Liver (tissue), 3 donors: ENCODE measurements at regions not wholly inside any gene's neighbourhood (a gene's known extent, or its start where the extent isn't known, plus 50 kb on each side); places are given as distances from the start of the nearest gene placed in this dataset.

Experiments
- CTCF ChIP-seq: fragments of 150-350 bp; IDR thresholded peaks from 2 replicates; pipeline ENCODE4 v1.5.1; 2017; ENCODE audit warnings: improper control_type of control experiment, low read depth, low read length; ENCODE audit not compliant: missing input control
- EGR1 ChIP-seq, 2 donors: IDR thresholded peaks; 2 replicates each; pipeline ENCODE4 v1.6.1; 2016 to 2018; ENCODE audit warnings: antibody characterized with exemption in 2 of 2, low read depth in 2 of 2
- FOXA2 ChIP-seq: IDR thresholded peaks from 2 replicates; pipeline ENCODE4 v1.6.1; 2016; ENCODE audit warnings: antibody characterized with exemption
- GABPA ChIP-seq, 2 donors: IDR thresholded peaks in 1 of 2; conservative IDR thresholded peaks in 1 of 2; 2 replicates each; pipeline ENCODE4 v1.6.1; 2016; ENCODE audit warnings: antibody characterized with exemption in 2 of 2, mild to moderate bottlenecking in 1 of 2, moderate library complexity in 1 of 2
- HNF4A ChIP-seq, 2 donors: conservative IDR thresholded peaks; 2 replicates each; pipeline ENCODE4 v1.6.1; 2016; ENCODE audit warnings: antibody characterized with exemption in 2 of 2, mild to moderate bottlenecking in 2 of 2
- JUND ChIP-seq, 2 donors: IDR thresholded peaks; 2 replicates each; pipeline ENCODE4 v1.6.1; 2016; ENCODE audit warnings: antibody characterized with exemption in 2 of 2
- REST ChIP-seq: IDR thresholded peaks from 2 replicates; pipeline ENCODE4 v1.6.1; 2016; ENCODE audit warnings: antibody characterized with exemption, mild to moderate bottlenecking
- RXRA ChIP-seq, 2 donors: IDR thresholded peaks; 2 replicates each; pipeline ENCODE4 v1.6.1; 2017 to 2018; ENCODE audit warnings: antibody characterized with exemption in 2 of 2, mild to moderate bottlenecking in 1 of 2
- SP1 ChIP-seq: IDR thresholded peaks from 2 replicates; pipeline ENCODE4 v1.6.1; 2018; ENCODE audit warnings: antibody characterized with exemption, mild to moderate bottlenecking
- TAF1 ChIP-seq: conservative IDR thresholded peaks from 2 replicates; pipeline ENCODE4 v1.6.1; 2016; ENCODE audit warnings: antibody characterized with exemption, mild to moderate bottlenecking
- YY1 ChIP-seq: IDR thresholded peaks from 2 replicates; pipeline ENCODE4 v1.6.1; 2016; ENCODE audit warnings: antibody characterized with exemption, mild to moderate bottlenecking
- ZBTB33 ChIP-seq: IDR thresholded peaks from 2 replicates; pipeline ENCODE4 v1.6.1; 2016; ENCODE audit warnings: antibody characterized with exemption
- donor health status: healthy.
- donor health status: healthy.

- no peak for TF ChIP-seq SP1
- TF ChIP-seq CTCF: no peak
- no peak for TF ChIP-seq RXRA (IDR thresholded peaks at IDR 0.05)
- no peak for TF ChIP-seq GABPA (IDR thresholded peaks at IDR 0.05 in 1 of 2, conservative IDR thresholded peaks at IDR 0.05 in 1 of 2)
- no peak for TF ChIP-seq FOXA2
- no peak for TF ChIP-seq HNF4A (conservative IDR thresholded peaks at IDR 0.05)
- TF ChIP-seq ZBTB33: no peak
- no peak for TF ChIP-seq JUND (IDR thresholded peaks at IDR 0.05)
- no peak for TF ChIP-seq TAF1
- TF ChIP-seq YY1: no peak
- TF ChIP-seq REST: no peak
- no peak for TF ChIP-seq EGR1 (IDR thresholded peaks at IDR 0.05; ENCODE audit: low read depth in 2 of 2)
Measured at GRCh38 chr6:67629258-67629657, 1005.8 kb upstream of the ADGRB3 start.
